ENCODE measurements at regions not wholly inside any gene's neighbourhood (a gene's known extent, or its start where the extent isn't known, plus 50 kb on each side); places are given as distances from the start of the nearest gene placed in this dataset.

DNA sequence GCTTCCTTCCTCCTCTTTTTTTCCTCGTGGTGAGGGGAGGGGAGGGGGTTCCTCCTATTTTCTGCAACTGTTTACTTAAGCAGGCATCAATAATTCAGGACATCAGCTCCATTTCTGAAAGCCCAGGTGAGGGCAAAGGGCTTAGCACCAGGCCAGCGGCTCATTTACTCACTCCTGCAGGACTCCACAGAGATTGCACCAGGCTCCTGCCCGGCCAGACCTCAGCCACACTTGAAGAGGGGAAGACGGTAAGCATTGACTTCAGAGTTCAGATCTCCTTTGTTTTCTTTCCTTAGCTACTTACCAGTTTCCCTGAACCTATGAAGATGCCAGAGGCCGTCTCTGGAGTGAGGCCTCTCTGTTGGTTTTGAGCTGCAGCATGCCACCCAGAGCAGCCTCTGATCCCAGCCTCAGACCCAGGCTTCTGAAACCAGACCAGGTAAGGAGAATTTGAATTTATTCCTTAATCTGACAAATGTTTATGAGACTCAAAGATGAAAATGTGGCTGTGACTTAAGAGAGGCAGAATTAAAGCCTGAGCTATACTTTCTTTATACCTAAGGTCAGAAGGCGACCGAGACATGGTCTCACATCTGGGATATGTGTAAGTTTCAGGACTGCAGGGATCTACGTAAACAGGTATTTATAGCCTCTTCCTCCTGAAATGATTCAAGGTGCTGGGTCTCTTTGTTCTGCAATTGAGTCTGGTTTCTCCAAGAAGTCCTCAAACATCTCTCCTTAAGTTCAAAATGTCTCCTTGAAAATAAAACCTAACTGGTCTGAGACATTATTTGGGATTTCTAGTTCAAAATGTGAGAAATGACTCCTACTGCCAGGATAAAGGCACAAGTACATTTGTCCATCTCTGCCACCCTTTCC lies 272.5 kb upstream of the RUNX1 start:
- TF ChIP-seq, protein P1, sequence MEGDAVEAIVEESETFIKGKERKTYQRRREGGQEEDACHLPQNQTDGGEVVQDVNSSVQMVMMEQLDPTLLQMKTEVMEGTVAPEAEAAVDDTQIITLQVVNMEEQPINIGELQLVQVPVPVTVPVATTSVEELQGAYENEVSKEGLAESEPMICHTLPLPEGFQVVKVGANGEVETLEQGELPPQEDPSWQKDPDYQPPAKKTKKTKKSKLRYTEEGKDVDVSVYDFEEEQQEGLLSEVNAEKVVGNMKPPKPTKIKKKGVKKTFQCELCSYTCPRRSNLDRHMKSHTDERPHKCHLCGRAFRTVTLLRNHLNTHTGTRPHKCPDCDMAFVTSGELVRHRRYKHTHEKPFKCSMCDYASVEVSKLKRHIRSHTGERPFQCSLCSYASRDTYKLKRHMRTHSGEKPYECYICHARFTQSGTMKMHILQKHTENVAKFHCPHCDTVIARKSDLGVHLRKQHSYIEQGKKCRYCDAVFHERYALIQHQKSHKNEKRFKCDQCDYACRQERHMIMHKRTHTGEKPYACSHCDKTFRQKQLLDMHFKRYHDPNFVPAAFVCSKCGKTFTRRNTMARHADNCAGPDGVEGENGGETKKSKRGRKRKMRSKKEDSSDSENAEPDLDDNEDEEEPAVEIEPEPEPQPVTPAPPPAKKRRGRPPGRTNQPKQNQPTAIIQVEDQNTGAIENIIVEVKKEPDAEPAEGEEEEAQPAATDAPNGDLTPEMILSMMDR (IDR thresholded peaks at IDR 0.05; ENCODE audit: low read depth, low read length) = no peak
- in situ Hi-C loops (cut with HindIII; ENCODE audit: low sequenced_read_pairs) = no loop called here
- H3K4me3 ChIP-seq (ENCODE audit: low read depth, low read length) = no peak overlapping the region
- no peak for DNase-seq (ENCODE audit: low read depth, low spot score)

DNA sequence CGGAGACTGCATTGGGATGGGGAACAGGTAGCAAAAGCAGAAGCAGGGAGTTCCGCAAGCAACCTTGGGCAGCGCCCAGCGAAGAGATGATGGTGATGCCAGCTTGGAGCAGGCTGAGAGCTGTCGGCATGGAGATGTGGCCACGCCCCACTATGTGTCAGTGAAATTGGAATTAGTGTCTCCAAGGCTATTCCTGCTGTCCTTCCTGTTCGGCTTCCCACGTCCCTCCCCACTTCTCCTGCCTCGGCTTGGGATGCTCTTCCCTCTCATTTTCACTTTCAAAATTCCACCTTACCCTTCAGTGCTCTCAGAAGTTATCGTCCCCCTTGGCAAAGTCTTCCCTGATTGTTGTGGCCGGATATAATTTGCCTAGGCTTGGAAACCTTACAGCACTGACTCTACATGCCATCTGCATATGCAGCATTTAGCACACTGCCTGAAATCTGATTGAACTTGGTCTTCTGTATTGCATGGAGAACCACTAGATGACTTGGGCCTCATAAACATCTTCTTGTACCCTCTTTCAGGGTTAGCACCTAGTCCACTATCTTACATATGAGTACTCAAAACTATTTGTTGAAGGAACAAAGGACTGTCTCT lies 270.7 kb upstream of the RUNX1 start:
- in situ Hi-C loops (cut with HindIII; ENCODE audit: low sequenced_read_pairs) = no loop called here
- no peak for DNase-seq (ENCODE audit: low read depth, low spot score)

DNA sequence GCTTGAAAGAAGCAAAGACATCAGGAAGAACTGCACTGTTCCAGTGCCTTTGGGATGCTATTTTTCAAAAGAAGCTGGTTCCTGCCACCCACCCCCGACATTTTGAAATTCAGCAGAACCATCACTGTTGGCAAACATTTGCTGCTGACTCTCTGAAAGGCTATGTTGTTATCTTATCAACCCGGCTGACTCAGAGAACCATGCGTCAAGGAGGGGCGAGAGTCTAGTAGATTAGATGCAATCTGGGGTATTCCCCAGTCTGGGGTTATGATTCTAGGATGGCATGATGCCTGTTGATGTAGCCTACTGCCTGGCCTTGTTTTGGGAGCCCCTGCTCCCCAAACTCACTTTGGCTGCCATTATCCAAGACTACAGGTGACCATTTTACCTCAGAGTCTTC lies 267.8 kb upstream of the RUNX1 start:
- peak; percentile 14 for DNase-seq (ENCODE audit: low read depth, low spot score)
- in situ Hi-C loops (cut with HindIII; ENCODE audit: low sequenced_read_pairs) = no loop called here
- TF ChIP-seq, protein P1 (IDR thresholded peaks at IDR 0.05; ENCODE audit: low read depth, low read length) = no peak
- no peak overlapping the region for H3K4me3 ChIP-seq (ENCODE audit: low read depth, low read length)

More for the DNA sequence above, 270.7 kb upstream of the RUNX1 start:
- TF ChIP-seq, protein P1 (IDR thresholded peaks at IDR 0.05; ENCODE audit: low read depth, low read length) = no peak
- no peak overlapping the region for H3K4me3 ChIP-seq (ENCODE audit: low read depth, low read length)

DNA sequence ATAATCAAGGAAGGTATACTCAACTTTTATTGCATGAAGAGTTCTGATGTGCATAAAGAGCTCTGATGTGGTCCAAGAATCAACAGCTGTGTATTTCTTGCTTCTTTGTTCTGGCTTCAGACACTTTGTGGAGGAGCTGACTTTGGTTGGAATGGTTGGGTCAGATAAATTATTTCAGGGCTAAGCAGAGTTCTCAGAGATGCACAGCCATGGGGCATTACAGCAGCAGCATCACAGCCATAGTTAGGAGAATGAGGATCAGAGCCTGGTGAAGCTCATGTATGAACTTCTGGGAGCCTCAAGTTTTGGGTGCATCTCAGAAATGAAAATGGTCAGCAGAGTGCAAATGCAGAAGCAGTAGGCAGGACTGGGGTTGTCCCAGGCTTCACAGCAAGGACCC lies 267.4 kb upstream of the RUNX1 start:
- TF ChIP-seq, protein P1 (IDR thresholded peaks at IDR 0.05; ENCODE audit: low read depth, low read length) = no peak
- in situ Hi-C loops (cut with HindIII; ENCODE audit: low sequenced_read_pairs) = no loop called here
- DNase-seq (ENCODE audit: low read depth, low spot score) = no peak
- no peak overlapping the region for H3K4me3 ChIP-seq (ENCODE audit: low read depth, low read length)

DNA sequence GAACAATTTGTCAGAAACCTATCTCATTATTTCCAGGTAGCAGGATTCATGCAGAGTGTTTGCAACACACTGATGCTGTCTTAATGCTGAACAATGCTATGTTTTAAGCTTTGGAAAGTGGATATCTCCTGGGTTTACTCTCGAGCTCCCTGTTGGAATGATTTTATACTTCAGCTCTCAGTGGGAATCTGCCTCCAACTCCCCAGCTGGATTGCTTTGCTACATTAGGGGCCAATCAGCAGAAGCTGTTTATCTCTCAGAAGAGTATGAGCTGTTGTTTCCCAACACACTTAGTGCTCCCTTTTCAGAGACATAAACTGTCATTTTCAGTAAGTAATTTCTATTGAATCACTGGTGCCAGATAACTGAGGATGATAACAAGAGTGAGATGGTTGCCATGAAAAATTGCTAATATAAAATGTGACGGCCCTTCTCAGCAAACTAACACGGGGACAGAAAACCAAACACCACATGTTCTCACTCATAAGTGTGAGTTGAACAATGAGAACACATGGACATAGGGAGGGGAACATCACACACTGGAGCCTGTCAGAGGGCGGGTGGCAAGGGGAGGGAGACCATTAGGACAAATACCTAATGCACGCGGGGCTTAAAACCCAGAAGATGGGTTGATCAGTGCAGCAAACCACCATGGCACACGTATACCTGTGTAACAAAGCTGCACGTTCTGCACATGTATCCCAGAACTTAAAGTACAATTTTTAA lies 265.9 kb upstream of the RUNX1 start:
- TF ChIP-seq, protein P1 (IDR thresholded peaks at IDR 0.05; ENCODE audit: low read depth, low read length) = no peak
- no peak overlapping the region for H3K4me3 ChIP-seq (ENCODE audit: low read depth, low read length)
- in situ Hi-C loops (cut with HindIII; ENCODE audit: low sequenced_read_pairs) = no loop called here
- DNase-seq (ENCODE audit: low read depth, low spot score) = no peak

DNA sequence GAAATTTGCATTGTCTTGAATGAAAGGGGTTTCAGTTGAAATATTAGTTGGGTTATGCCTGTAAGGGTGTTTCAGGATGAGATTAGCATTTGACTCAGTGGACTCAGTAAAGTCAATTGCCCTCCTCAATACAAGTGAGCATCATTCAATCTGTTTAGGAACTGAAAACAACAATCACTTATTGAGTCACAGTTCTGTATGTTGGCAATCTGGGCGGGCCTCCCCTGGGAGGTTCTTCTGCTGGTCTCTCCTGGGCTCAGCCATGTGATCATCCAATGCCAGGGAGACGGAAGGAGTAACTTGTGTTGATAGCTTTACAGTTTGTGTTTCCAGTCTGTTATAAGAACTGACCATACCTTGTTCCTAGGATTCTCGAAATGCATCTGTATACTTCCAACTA lies 262.9 kb upstream of the RUNX1 start:
- no peak for DNase-seq (ENCODE audit: low read depth, low spot score)
- H3K4me3 ChIP-seq (ENCODE audit: low read depth, low read length) = no peak overlapping the region
- TF ChIP-seq, protein P1 (IDR thresholded peaks at IDR 0.05; ENCODE audit: low read depth, low read length) = no peak
- in situ Hi-C loops (cut with HindIII; ENCODE audit: low sequenced_read_pairs) = no loop called here
